NCI-H748 (cell line): ENCODE measurements at regions not wholly inside any gene's neighbourhood (a gene's known extent, or its start where the extent isn't known, plus 50 kb on each side); places are given as distances from the start of the nearest gene placed in this dataset.

Experiments
- DNase-seq: peaks from one replicate; lab custom pipeline; 2025; ENCODE audit not compliant: unreplicated experiment; lab: John Stamatoyannopoulos, UW

DNA sequence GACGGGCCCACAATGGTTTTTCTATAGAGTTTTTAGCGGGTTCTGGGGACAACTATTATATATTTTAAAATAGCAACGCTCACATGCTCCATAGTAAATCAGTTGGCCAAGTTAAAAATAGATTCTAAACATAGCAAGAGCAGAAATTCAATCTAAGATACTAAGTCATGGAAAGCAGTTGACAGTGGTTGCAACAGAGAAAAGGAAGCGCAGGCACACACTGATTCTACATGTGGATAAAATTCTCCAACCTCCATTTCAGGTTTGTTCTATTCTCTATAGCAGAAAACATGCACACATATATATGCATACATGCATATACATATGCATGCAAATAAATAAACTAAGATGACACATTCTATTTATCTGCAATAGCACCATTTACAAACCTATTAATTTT is 89.6 kb upstream of the HNRNPU start:
- DNase-seq: no peak

DNA sequence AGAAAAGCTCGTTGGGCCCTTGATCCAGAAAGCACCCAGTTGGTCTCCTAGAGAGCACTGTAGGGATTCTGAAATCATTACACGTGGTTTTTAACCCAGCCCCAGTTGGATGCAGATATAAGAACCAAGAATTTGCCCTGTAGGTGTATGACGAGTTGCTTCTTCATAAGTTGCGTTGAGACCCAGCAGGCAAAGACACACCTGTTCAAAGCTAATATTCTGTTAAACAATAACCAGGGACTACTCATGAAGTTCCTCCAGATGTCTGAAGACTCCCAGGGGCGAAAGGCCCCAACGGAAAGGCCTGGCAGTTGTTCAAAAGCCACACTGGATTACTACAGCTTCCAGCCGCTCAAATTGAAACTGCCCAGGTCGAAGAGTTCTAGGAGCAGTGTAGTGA is 88.6 kb upstream of the HNRNPU start:
- no peak for DNase-seq

DNA sequence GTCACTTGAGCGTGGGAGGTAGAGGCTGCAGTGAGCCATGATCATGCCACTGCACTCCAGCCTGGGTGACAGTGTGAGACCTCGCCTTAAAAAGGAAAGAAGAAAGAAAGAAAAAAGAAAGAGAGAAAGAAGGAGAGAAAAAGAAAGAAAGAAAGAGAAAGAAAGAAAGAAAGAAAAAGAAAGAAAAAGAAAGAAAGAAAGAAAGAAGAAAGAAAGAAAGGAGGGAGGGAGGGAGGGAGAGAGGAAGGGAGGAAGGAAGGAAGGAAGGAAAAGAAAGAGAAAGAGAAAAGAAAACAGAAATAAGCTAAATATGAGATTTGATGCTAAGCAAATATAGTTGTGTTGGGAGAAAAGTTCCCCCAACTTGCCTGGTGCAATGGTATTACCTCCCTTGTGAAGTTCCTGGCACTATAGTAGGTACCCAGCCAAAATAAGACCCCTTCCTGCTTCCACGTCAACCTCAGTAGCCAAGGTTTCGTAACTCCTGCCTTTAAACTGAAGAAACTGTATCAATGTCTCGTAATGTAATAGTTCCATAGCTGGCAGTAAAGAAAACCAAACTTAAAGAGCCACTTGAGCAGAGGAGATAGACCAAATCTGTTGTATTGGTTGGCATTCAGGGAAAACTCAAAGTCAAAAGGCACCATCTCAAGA is 88.1 kb upstream of the HNRNPU start:
- DNase-seq: no peak

DNA sequence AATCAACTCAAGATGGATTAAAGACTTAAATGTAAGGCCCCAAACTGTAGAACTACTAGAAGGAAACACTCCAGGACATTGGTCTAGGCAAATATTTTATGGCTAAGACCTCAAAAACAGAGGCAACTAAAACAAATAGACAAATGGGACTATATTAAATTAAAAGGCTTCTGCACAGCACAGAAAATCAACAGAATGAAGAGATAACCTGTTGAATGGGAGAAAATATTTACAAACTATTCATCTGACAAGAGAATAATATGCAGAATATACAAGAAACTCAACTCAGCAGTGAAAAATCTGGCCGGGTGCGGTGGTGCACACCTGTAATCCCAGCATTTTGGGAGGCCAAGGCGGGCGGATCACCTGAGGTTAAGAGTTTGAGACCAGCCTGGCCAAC is 84.1 kb upstream of the HNRNPU start:
- DNase-seq: no peak

DNA sequence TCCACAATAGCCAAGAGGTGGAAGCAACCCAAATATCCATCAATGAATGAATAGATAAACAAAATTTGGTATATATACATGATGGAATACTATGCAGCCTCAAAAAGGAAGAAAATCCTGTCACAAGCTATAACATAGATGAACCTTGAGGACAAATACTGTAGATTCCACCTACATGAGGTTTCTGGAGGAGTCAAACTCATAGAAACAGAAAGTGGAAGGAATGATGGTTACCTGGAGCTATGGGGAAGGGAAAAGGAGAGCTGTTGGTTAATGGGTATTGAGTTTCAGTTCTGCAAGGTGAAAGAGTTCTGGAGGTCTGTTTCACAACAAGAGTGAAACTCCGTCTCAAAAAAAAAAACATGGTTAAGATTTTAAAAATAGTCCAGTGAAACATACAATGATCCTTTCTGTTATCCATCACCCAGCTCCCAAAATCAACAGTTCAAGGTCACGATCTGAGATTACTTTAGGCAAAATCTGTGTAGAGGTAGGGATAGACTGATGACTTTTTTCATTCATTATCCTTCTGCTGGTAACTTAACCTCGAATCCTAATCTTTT is 80.8 kb upstream of the HNRNPU start:
- no peak for DNase-seq

DNA sequence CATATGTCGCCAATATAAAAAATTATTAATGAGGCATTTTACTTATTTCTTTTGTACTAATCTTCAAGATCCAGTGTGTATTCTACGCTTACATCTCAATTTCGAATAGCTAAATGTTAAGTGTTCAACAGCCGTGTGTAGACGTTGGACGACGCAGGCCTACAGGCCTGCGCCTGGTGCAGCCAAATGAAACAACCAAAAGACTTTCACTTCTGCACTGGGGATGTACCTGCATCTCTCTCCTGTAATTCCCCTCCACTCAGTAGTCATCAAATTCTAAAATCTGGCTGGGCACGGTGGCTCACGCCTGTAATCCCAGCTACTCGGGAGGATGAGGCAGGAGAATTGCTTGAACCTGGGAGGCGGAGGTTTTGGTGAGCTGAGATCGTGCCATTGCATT is 76.8 kb upstream of the HNRNPU start:
- no peak for DNase-seq

DNA sequence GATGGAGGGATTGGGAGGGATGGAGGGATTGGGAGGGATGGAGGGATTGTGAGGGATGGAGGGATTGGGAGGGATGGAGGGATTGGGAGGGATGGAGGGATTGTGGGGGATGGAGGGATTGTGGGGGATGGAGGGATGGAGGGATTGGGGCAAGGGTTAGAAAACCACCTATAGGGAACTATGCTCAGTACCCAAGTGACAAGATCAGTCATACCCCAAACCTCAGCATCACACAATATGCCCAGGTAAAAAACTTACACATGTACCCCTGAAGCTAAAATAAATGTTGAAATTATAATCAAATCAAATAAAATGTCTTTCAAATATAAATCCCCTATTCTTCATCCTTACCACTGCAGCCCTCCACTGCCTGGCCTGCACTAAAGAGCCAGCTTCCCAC is 72.8 kb upstream of the HNRNPU start:
- DNase-seq: no peak

DNA sequence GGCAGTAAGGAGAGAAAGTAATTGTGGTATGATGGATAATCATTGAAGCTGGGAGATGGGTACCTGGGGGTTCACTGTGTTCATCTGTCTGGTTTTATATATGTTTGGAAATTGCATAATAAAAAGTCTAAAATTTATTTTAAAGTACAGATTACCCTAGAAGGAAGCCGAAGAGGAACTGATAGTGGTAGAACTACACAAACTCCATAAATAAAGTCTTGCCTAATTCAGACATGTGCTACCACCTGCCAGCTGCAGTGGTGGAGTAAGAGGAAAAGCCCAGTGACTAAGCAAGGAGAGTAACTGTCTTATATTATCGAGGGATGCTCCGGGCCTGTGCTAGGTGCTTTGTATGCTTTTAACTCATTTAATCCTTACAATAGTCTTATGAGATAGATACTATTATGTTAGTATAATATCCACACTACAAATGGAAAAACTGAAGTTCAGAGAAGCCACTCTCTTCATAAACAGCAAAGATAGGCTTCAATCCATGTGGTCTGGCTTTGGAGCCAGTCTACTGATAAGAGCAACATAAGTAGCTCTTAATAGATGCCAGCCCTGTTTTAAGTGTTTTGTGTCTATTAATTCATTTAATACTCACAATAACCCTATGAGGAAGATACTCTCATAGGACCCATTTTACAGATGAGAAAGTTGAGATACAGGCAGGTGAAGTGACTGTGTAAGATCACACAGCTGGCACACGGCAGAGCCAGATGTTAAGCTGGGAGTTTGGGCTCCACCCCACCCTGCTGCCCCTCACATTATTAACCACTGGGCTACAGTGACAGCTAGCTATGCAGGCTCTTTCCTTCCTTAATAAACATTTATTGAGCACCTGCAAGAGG is 56.8 kb upstream of the HNRNPU start:
- DNase-seq: no peak

DNA sequence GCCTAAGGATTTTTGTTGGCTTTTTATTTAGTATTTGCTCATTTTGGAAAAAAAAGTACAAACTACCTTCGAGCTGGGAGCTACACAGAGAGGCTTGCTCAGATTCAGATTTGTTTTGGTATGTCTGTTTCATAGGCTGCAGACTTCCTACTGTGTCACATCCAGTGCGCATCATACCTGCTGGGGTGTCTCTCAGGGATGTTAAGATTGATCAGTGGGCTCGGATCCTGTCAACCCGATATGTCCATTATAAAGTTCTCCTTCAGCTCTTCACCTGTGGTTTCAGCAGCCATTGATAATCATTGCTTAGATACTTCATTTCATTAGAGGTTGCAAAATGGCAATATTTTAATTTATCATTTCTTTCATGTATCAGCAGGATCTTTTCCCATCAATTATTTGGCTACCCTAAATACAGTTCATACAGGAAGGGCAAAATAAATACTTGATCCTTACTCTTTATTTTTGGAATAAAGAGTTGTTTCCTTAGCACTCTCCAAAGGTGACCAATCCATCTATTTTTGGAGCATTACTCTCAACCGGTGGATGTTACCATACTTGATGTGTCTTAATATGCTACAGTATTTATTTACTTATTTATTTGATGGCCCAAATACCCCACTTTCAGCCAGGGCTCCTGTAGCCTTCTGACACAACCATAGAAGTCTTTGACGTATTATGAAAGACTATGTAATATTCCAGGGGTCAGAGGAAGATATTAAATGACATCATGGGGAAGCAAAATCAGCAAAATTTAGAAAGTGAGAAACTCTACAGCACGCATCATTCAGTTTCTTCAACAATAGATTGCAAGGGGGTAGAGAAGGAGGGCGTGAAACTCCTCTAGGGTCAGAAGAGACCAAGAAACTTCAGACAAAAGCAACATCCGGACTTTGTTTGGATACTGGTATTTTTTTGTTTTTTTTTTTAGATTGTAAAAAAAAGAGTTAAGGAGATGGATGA is 55.3 kb upstream of the HNRNPU start:
- DNase-seq: peak; percentile 3

DNA sequence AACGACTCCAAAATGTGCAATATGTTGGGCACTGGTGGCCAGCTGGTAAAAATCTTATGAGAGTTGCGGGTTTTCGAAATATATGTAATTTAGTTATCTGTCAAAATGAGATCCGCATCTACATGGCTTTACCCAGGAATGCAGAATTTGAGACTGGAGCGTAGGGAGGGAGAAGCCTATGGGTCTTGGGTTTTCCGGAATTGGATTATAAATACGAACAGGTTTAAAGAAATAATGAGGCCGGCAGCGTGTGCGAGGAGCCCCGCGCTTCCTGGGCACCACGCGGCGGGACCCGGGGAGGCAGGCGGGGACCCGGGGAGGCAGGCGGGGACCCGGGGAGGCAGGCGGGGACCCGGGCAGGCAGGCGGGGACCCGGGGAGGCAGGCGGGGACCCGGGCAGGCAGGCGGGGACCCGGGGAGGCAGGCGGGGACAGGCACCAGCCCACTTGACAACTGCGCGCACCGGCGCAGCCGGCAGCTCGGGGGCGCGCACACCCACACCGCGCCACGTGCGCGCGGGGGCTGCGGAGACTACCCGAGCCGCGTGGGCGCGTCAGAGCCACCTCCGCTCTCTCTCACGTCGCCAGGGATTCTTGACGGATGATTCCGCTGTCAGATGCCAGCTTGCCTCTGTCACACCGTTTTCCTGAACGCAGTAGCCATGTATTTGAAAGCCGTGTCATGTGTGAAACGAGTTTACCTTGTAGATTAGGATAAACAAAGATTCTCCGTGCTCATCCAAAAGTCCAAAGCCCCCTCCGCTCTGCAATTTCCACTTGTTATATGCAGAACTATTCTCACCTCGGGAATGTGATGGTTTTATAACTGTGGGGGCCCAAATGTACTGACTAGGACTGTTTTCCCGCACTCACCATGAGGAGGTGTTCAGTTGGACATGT is 54.3 kb upstream of the HNRNPU start:
- peak; percentile 52 for DNase-seq

DNA sequence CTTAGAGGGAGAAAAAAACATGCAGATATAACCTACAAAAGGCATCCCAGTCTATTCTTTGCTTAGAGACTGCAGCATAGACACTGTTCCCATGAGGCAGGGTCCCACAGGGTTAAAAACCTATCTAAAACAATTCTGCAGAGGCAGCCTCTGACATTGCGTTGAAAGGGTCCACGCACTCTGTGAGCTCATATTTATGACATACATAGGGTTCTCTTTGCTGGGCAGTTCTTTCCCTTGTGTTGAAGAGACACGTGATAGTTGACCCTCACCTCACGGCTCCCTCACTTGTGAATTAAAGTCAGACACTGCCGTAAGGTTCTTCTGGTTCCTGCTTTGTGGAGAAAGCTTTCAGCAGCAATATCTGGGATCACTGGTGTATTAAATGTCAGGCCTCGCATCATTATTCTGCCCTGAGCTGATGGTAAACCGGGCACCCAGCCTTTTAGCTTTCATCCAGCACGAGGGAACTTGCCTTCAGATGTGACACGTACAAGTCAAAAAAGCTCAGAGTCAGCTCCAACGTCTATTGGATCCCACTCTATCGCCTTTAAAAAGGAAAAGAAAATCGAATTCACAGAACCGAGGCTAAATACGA is 52.8 kb upstream of the HNRNPU start:
- DNase-seq: no peak

DNA sequence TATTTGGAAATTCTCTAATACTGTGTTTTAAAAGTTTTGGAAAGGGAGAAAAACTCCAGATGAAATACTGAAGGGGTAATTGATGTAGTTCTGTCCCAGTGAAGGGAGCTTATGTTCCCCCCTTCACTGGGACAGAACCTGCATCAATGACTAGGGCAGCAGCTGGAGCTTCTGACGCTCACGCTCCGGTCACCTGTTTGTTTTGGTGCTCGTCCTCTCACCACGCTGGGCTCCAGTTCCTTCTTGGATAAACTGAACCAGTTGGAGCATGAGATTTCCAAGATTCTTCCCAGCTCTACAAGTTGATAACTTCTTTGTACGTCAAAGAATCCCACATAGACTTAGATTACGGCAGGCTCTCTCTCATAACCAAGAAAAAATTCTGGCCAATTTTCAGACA is 51.4 kb upstream of the HNRNPU start:
- DNase-seq: no peak

DNA sequence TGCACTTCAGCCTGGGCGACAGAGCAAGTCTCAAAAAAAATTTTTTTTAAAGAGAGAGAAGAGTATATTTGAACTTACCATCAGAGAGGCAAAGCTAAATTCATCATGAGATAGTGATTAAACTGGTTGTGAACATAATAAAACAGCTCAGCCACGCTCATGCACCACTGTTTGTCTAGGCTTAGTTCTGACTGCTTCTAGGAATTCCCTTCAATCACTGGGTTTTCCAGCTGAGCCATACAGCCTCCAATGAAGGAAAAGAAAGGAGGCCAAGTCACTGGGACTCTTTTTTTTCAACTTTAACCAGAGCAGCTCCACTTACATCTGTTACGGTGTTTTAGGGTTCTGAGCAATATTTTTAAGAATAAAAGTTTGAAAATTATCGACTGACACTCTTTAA is 50.4 kb upstream of the HNRNPU start:
- DNase-seq: no peak
